ENCODE measurements at regions not wholly inside any gene's neighbourhood (a gene's known extent, or its start where the extent isn't known, plus 50 kb on each side); places are given as distances from the start of the nearest gene placed in this dataset.
A peak's percentile ranks its signal among the peaks of the same experiment; 100 is the strongest.

DNA sequence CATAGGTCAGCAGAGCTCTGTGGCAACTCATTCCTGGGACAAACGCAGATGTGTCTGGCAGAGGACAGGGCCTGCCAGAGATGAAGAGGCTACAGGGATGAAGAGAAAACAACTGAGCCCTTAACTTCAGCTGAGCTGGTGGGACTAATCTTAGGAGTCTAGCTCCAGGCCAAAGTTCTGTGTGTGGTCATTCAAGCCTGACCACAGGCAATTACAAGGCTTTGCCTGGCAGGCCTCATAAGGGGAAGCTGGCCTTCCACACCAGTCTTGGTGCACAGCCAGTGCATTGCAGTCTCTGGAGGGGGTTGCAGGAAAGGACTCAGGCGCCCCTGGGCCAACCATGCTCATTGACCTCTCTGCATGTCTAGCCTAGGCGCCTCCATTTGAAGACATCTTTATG, 127.6 kb upstream of the DAAM1 start:
- no peak for DNase-seq (ENCODE audit: low read depth)
- no peak for TF ChIP-seq CTCF (conservative IDR thresholded peaks at IDR 0.05; ENCODE audit: low read depth, low read length)
- H3K4me3 ChIP-seq (ENCODE audit: low read length): no peak overlapping the region

DNA sequence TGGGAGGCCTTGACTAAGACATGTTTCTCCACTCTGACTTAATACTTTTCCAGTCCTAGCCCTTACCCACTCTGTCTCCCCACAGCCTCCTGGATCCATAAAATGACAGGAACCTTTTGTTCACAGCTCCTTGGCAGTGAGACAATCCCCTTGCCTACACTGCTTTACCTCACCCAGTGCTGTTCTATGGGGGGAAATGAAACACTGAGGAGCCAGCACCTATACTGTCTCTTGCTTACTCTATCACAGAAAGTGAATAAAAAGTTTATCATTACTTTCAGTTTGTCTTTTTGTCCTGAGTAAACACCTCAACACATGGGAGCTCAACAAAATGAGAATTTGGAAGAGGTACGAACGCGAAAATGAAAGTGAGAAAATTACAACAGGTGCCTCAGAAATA, 127.2 kb upstream of the DAAM1 start:
- no peak for TF ChIP-seq CTCF (conservative IDR thresholded peaks at IDR 0.05; ENCODE audit: low read depth, low read length)
- H3K4me3 ChIP-seq (ENCODE audit: low read length): no peak overlapping the region
- DNase-seq (ENCODE audit: low read depth): no peak

- no peak for TF ChIP-seq CTCF (conservative IDR thresholded peaks at IDR 0.05; ENCODE audit: low read depth, low read length)
- no peak overlapping the region for H3K4me3 ChIP-seq (ENCODE audit: low read length)
These were observed 125.2 kb upstream of the DAAM1 start for GRCh38 chr14:59063259-59063658.

GRCh38 chr14:59067127-59067894, 121.2 kb upstream of the DAAM1 start:
- TF ChIP-seq CTCF (conservative IDR thresholded peaks at IDR 0.05; ENCODE audit: low read depth, low read length): no peak
- no peak overlapping the region for H3K4me3 ChIP-seq (ENCODE audit: low read length)
- peak; percentile 14 for DNase-seq (ENCODE audit: low read depth)

More at GRCh38 chr14:59063259-59063658, 125.2 kb upstream of the DAAM1 start:
- DNase-seq (ENCODE audit: low read depth): no peak

- TF ChIP-seq CTCF (conservative IDR thresholded peaks at IDR 0.05; ENCODE audit: low read depth, low read length): no peak
- no peak overlapping the region for H3K4me3 ChIP-seq (ENCODE audit: low read length)
- no peak for DNase-seq (ENCODE audit: low read depth)
These were observed 119.2 kb upstream of the DAAM1 start for GRCh38 chr14:59069163-59069854.

- TF ChIP-seq CTCF (conservative IDR thresholded peaks at IDR 0.05; ENCODE audit: low read depth, low read length): no peak
- no peak for DNase-seq (ENCODE audit: low read depth)
These were observed 113.0 kb upstream of the DAAM1 start for GRCh38 chr14:59075506-59075905.

DNA sequence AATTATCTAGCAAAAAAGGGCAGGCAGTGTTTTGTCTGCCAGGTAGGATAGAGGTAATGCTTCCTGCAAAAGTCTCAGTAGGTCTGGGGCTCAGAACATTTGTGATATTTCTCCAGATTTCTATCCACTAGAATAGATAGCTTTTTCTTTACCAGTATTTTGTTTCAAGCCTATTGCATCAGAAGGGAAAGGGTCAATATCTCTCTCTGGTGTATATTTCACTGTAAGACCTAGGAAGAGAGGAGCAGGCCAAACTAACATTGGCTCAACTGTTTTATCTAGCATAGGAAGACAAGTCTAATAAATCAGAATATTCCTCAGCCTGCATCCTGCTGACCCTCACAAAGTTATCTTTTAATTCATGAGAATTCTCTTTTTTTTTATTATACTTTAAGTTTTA, 106.7 kb upstream of the DAAM1 start:
- no peak for DNase-seq (ENCODE audit: low read depth)
- TF ChIP-seq CTCF (conservative IDR thresholded peaks at IDR 0.05; ENCODE audit: low read depth, low read length): no peak
- no peak overlapping the region for H3K4me3 ChIP-seq (ENCODE audit: low read length)

More at GRCh38 chr14:59075506-59075905, 113.0 kb upstream of the DAAM1 start:
- H3K4me3 ChIP-seq (ENCODE audit: low read length): no peak overlapping the region

Measured in retinal pigment epithelial cell (primary cell).